ENCODE measurements at regions not wholly inside any gene's neighbourhood (a gene's known extent, or its start where the extent isn't known, plus 50 kb on each side); places are given as distances from the start of the nearest gene placed in this dataset.

- TF ChIP-seq ZNF70 (CRISPR knock-in tag; IDR thresholded peaks at IDR 0.05) (no peak), ESRRG (CRISPR knock-in tag; IDR thresholded peaks at IDR 0.05) (no peak), ZFP3 (CRISPR knock-in tag; IDR thresholded peaks at IDR 0.05) (no peak), CSDC2 (CRISPR knock-in tag; IDR thresholded peaks at IDR 0.05) (no peak), POU6F1 (CRISPR knock-in tag; IDR thresholded peaks at IDR 0.05; ENCODE audit: borderline replicate concordance, low read depth) (no peak), TOX (CRISPR knock-in tag; IDR thresholded peaks at IDR 0.05; ENCODE audit: borderline replicate concordance) (no peak), ZFP30 (CRISPR knock-in tag; IDR thresholded peaks at IDR 0.05) (no peak), SNAI2 (CRISPR knock-in tag; IDR thresholded peaks at IDR 0.05) (no peak), PATZ1 (CRISPR knock-in tag; IDR thresholded peaks at IDR 0.05; ENCODE audit: borderline replicate concordance) (no peak), ZNF8 (CRISPR knock-in tag; IDR thresholded peaks at IDR 0.05) (no peak)
Observed at GRCh38 chr1:207217778-207218511, 103.5 kb upstream of the CD55 start.

Data from SK-N-SH treated with all-trans-retinoic acid at 6 μM for 48 hours (cell line).